ENCODE measurements at regions not wholly inside any gene's neighbourhood (a gene's known extent, or its start where the extent isn't known, plus 50 kb on each side); places are given as distances from the start of the nearest gene placed in this dataset.

- DNase-seq = no peak
- TF ChIP-seq POLR2A (IDR thresholded peaks at IDR 0.05) (no peak), CTCF (IDR thresholded peaks at IDR 0.05) (no peak)
Observed at GRCh38 chr5:8383616-8384015, 514.7 kb downstream of the MTRR start.

GRCh38 chr5:8386719-8387288, 517.9 kb downstream of the MTRR start:
- 58 to 85% (median 67%) methylated on average over 2 of the region's 2 CpGs for WGBS, 4 donors
- H3K27ac ChIP-seq = no peak overlapping the region
- no peaks in the 10 kb centered on the region for H3K4me1 ChIP-seq (replicated peaks in 1 of 2)
- no peak for TF ChIP-seq POLR2A (IDR thresholded peaks at IDR 0.05)
- no peak for TF ChIP-seq CTCF (IDR thresholded peaks at IDR 0.05)
- intact Hi-C loops (cut with DNase I) = no loop called here
- H3K9me3 ChIP-seq (replicated peaks in 1 of 3) = no peaks in the 10 kb centered on the region
- no peaks in the 10 kb centered on the region for H3K27me3 ChIP-seq
- H3K4me3 ChIP-seq = no peak overlapping the region
- no peaks in the 10 kb centered on the region for H3K36me3 ChIP-seq (replicated peaks in 1 of 2)
- DNase-seq = no peak

More at GRCh38 chr5:8383616-8384015, 514.7 kb downstream of the MTRR start:
- H3K4me1 ChIP-seq (replicated peaks in 1 of 2) = no peaks in the 10 kb centered on the region
- 51 to 75% (median 56%) methylated on average over 1 of the region's 1 CpG for WGBS, 4 donors
- H3K4me3 ChIP-seq = no peak overlapping the region
- intact Hi-C loops (cut with DNase I) = no loop called here
- no peak overlapping the region for H3K27ac ChIP-seq
- no peaks in the 10 kb centered on the region for H3K9me3 ChIP-seq (replicated peaks in 1 of 3)
- no peaks in the 10 kb centered on the region for H3K36me3 ChIP-seq (replicated peaks in 1 of 2)
- H3K27me3 ChIP-seq = no peaks in the 10 kb centered on the region

GRCh38 chr5:8391911-8392310, 523.0 kb downstream of the MTRR start:
- Histone ChIP-seq H3K27ac (no peak overlapping the region), H3K4me3 (no peak overlapping the region), H3K27me3 (no peaks in the 10 kb centered on the region), H3K36me3 (replicated peaks in 1 of 2) (no peaks in the 10 kb centered on the region), H3K4me1 (replicated peaks in 1 of 2) (no peaks in the 10 kb centered on the region), H3K9me3 (replicated peaks in 1 of 3) (no peaks in the 10 kb centered on the region)
- TF ChIP-seq CTCF (IDR thresholded peaks at IDR 0.05) = no peak
- no peak for TF ChIP-seq POLR2A (IDR thresholded peaks at IDR 0.05)
- no peak for DNase-seq
- intact Hi-C loops (cut with DNase I) = no loop called here
- WGBS, 4 donors = 54 to 77% (median 65%) methylated on average over 2 of the region's 2 CpGs

- 55 to 63% (median 60%) methylated on average over 2 of the region's 2 CpGs for WGBS, 4 donors
- Histone ChIP-seq H3K9me3 (replicated peaks in 1 of 3) (no peaks in the 10 kb centered on the region), H3K4me3 (no peak overlapping the region), H3K4me1 (replicated peaks in 1 of 2) (no peaks in the 10 kb centered on the region), H3K36me3 (replicated peaks in 1 of 2) (no peaks in the 10 kb centered on the region), H3K27me3 (no peaks in the 10 kb centered on the region), H3K27ac (no peak overlapping the region)
- no peak for DNase-seq
- TF ChIP-seq POLR2A (IDR thresholded peaks at IDR 0.05) (no peak), CTCF (IDR thresholded peaks at IDR 0.05) (no peak)
- intact Hi-C loops (cut with DNase I) = no loop called here
Observed at GRCh38 chr5:8393240-8393639, 524.3 kb downstream of the MTRR start.
